GM12873 (cell line): ENCODE measurements at regions not wholly inside any gene's neighbourhood (a gene's known extent, or its start where the extent isn't known, plus 50 kb on each side); places are given as distances from the start of the nearest gene placed in this dataset.
A peak's percentile ranks its signal among the peaks of the same experiment; 100 is the strongest.

Experiments used
- CTCF ChIP-seq: IDR thresholded peaks from 2 replicates; pipeline ENCODE4 v1.5.1; 2012; ENCODE audit warnings: low read depth, mild to moderate bottlenecking, moderate library complexity, low read length, control low read depth; ENCODE audit not compliant: insufficient read depth; ENCODE audit errors: missing control alignments

- peak; percentile 42 for TF ChIP-seq CTCF
Measured at GRCh38 chr14:56490379-56490778, 89.2 kb upstream of the TMEM260 start.

GRCh38 chr14:56491299-56492285, 88.0 kb upstream of the TMEM260 start:
- TF ChIP-seq CTCF, result peak; percentile 84

- no peak for TF ChIP-seq CTCF
Measured at GRCh38 chr14:56494167-56494566, 85.4 kb upstream of the TMEM260 start.

GRCh38 chr14:56498112-56498511, 81.5 kb upstream of the TMEM260 start:
- no peak for TF ChIP-seq CTCF

DNA sequence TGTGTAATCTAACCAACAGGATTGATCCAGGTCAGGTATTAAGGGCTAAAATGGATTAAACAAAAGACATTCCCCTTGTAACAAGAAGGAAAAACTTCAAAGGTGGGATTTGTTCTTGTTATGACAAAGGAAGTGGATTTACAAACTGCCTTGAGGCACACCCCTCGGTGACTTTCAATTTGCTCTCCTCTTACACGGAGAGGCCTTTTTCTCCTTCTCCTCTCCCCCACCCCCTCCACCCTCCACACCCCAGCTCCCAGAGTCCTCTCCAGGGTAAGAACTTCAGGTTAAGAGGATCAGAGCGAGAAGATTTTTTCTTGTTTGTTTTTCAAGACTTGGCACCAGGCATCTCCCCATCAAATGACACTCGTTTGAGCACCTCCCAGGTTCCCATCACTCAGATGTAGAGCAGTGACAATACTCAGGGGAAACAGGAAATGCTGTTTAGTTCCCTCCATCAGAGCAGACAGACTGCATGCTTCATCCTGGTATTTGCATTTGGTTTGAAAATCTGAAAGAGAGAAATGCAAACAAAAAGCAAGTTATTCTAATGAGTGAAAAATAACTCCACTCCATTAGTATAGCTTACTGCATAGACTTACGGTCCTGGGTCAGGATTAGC, 77.6 kb upstream of the TMEM260 start:
- no peak for TF ChIP-seq CTCF

DNA sequence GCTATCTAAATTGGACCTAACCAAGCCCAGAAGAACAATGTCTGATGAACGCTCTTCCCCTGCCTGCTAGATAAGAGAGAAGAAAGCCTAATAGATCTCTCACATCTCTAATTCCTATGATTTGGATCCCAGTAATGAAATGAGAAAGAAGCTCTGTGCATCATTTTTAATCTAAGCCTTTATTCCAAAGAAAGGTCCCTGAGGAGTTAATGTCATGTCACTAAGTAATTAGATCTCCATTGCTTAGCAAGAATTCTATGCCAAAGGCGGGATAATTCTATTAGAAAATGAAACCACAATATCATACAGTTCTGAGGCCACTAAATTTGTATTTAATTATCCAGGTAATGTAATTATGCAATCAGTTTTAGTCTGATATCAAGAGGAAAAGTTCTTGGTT, 74.2 kb upstream of the TMEM260 start:
- no peak for TF ChIP-seq CTCF

DNA sequence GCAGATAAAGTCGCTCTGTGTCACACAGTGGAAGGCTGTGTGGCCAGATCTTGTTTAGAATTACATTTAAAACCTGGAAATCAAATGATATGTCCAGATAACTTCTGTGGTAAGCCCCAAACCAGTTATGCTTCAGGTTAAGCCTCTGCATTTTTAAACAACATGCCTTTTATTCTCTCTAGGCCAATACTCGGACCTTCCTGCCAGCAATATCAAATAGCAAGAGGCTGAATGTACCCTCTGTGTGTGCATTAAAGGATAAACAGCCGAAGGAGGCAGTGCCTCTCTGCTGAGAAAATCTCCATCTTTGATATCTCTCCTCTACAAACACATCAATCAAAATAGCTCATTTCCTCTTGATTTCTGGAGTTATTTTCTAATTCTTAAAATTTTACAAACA, 67.1 kb upstream of the TMEM260 start:
- no peak for TF ChIP-seq CTCF
